K562 (cell line): ENCODE measurements at regions not wholly inside any gene's neighbourhood (a gene's known extent, or its start where the extent isn't known, plus 50 kb on each side); places are given as distances from the start of the nearest gene placed in this dataset.
A peak's percentile ranks its signal among the peaks of the same experiment; 100 is the strongest.

Source experiments
- ATAC-seq: fragments of 200-7000 bp; cut with Tn5 transposase; 3 replicates; pipeline ENCODE4 v1.9.1; 2020; ENCODE audit warnings: moderate library complexity
- BruUV-seq: library from RNA; stranded (reverse); fragments of 400-500 nt; replicated peaks from 2 replicates; lab custom pipeline; 2021; lab: Mats Ljungman, UMichigan
- CTCF ChIA-PET: fragments of 300-600 bp; formaldehyde crosslinking; extraction: SDS; loops from one replicate; lab custom pipeline; 2021; ENCODE audit warnings: low intra/inter-chr PET ratio; lab: Yijun Ruan, JAX
- POLR2A ChIA-PET: fragments of 300-600, 350-650 bp; sonication (Branson Sonifier 250); formaldehyde crosslinking; extraction: SDS; loops from one replicate; lab custom pipeline; 2021; ENCODE audit warnings: antibody characterized with exemption, inconsistent platforms; lab: Yijun Ruan, JAX
- DNase-seq, 4 experiments: peaks; one replicate each; pipeline versions ENCODE4 v3.0.0 to v3.0.0-alpha.2; 2011 to 2018; ENCODE audit warnings: low spot score in 3 of 4, mixed read lengths in 3 of 4; ENCODE audit errors: extremely low read depth in 1 of 4
- FAIRE-seq: peaks from 2 replicates; lab custom pipeline; 2011; peaks lifted over from hg19 to GRCh38; lab: Jason Lieb, UNC
- H2AFZ ChIP-seq: 2 replicates; pipeline ENCODE4 v1.6.0; 2011; ENCODE audit warnings: low read depth, low read length, control low read depth, inconsistent platforms
- H3K27ac ChIP-seq: fragments of 200-600 bp; 3 replicates; pipeline ENCODE4 v1.8.0; 2011; ENCODE audit warnings: low read depth, mild to moderate bottlenecking, control low read depth, inconsistent platforms, low read length, moderate library complexity, mixed read lengths; ENCODE audit errors: extremely low read depth
- H3K27me3 ChIP-seq, 2 experiments: fragments of 300-600 bp in 1 of 2; 2 replicates in 1 of 2; 3 replicates in 1 of 2; pipeline versions ENCODE4 v1.6.0 to v1.8.0; 2011; ENCODE audit warnings: inconsistent platforms in 2 of 2, low read length in 2 of 2, mild to moderate bottlenecking in 1 of 2, mixed read lengths in 1 of 2, moderate library complexity in 1 of 2; ENCODE audit not compliant: control insufficient read depth in 2 of 2, insufficient read depth in 2 of 2
- H3K36me3 ChIP-seq: fragments of 300-600 bp; 3 replicates; pipeline ENCODE4 v1.8.0; 2011; ENCODE audit warnings: mild to moderate bottlenecking, low read length, inconsistent platforms; ENCODE audit not compliant: control insufficient read depth, insufficient read depth
- H3K4me1 ChIP-seq, 2 experiments: fragments of 200-600 bp in 1 of 2; replicated peaks in 1 of 2; 2 replicates in 1 of 2; 3 replicates in 1 of 2; pipeline versions ENCODE4 v1.5.1 to v1.8.0; 2011; ENCODE audit warnings: inconsistent platforms in 2 of 2, low read length in 2 of 2, mild to moderate bottlenecking in 1 of 2, mixed read lengths in 1 of 2, moderate library complexity in 1 of 2; ENCODE audit not compliant: control insufficient read depth in 2 of 2, insufficient read depth in 2 of 2
- H3K4me2 ChIP-seq: 2 replicates; pipeline ENCODE4 v1.6.1; 2011; ENCODE audit warnings: low read length, control low read depth, inconsistent platforms, mixed read lengths; ENCODE audit not compliant: insufficient read depth
- H3K4me3 ChIP-seq: fragments of 200-600 bp; sonication (generic), shearing (Covaris generic); 2 replicates; pipeline ENCODE4 v1.5.1; 2016; ENCODE audit warnings: control low read depth, inconsistent platforms
- H3K79me2 ChIP-seq: fragments of 200-600 bp; 3 replicates; pipeline ENCODE4 v1.8.0; 2011; ENCODE audit warnings: low read length, inconsistent platforms; ENCODE audit not compliant: control insufficient read depth, insufficient read depth
- H3K9ac ChIP-seq, 2 experiments: 2 replicates each; pipeline versions ENCODE4 v1.6.0 to v1.6.1; 2011; ENCODE audit warnings: low read depth in 2 of 2, low read length in 2 of 2, control low read depth in 1 of 2, inconsistent platforms in 1 of 2, mild to moderate bottlenecking in 1 of 2, mixed read lengths in 1 of 2; ENCODE audit not compliant: insufficient read depth in 1 of 2
- H3K9me1 ChIP-seq: one replicate; pipeline ENCODE4 v1.6.0; 2011; ENCODE audit warnings: inconsistent platforms, mild to moderate bottlenecking, low read length, moderate library complexity; ENCODE audit not compliant: control insufficient read depth, insufficient read depth
- H3K9me3 ChIP-seq: replicated peaks from 2 replicates; pipeline ENCODE4 v1.5.1; 2011; ENCODE audit warnings: low read depth, low read length, inconsistent platforms; ENCODE audit not compliant: control insufficient read depth, insufficient read depth
- H4K20me1 ChIP-seq: replicated peaks from 2 replicates; pipeline ENCODE4 v1.6.1; 2011; ENCODE audit warnings: low read length, inconsistent platforms, mixed read lengths; ENCODE audit not compliant: control insufficient read depth, insufficient read depth
- KLF1 ChIP-seq: fragments of 450-650 bp; IDR thresholded peaks from 2 replicates; pipeline ENCODE4 v1.6.1; 2016; ENCODE audit warnings: missing genetic modification characterization, missing compliant biosample characterization
- NFIC ChIP-seq: fragments of 450-650 bp; IDR thresholded peaks from 2 replicates; pipeline ENCODE4 v1.6.1; 2017; ENCODE audit warnings: mild to moderate bottlenecking, inconsistent platforms
- NFIX ChIP-seq: fragments of 250-450 bp; sonication (Bioruptor Pico); IDR thresholded peaks from 2 replicates; pipeline ENCODE4 v1.4.0; 2020; ENCODE audit warnings: low read depth, mild to moderate bottlenecking, moderate library complexity
- PHF21A ChIP-seq: fragments of 450-650 bp; IDR thresholded peaks from 2 replicates; pipeline ENCODE4 v1.6.1; 2017; ENCODE audit warnings: low read depth, borderline replicate concordance
- RNF219 ChIP-seq: fragments of 250-450 bp; sonication (Bioruptor Pico); IDR thresholded peaks from 2 replicates; pipeline ENCODE4 v1.5.0; 2022; ENCODE audit warnings: mild to moderate bottlenecking
- SREBF2 ChIP-seq: sonication (generic); formaldehyde crosslinking; IDR thresholded peaks from 2 replicates; pipeline ENCODE4 v1.4.0; 2020; ENCODE audit warnings: mild to moderate bottlenecking, missing genetic modification reagents
- ZNF12 ChIP-seq: sonication (generic); formaldehyde crosslinking; IDR thresholded peaks from 2 replicates; pipeline ENCODE4 v1.4.0; 2020; ENCODE audit warnings: mild to moderate bottlenecking, missing genetic modification reagents
- WGBS: fragments of 100-300 bp; shearing (Covaris generic); methylation state at CpG from one replicate; pipeline ENCODE4 v1.1.6; 2016; ENCODE audit warnings: low coverage, mixed read lengths; ENCODE audit not compliant: insufficient coverage; ENCODE audit errors: missing lambda C conversion rate; 5-methylcytosine and 5-hydroxymethylcytosine counted together
- in situ Hi-C: fragments of 300-500 bp; cut with MboI; formaldehyde crosslinking; loops from 4 replicates; pipeline ENCODE4 v1.15.0; 2018; ENCODE audit warnings: inconsistent platforms, mixed read lengths
- intact Hi-C: fragments of 100-400 bp; cut with micrococcal nuclease; formaldehyde crosslinking; loops from 2 replicates; pipeline ENCODE4 v1.14.2; 2022
- TF ChIP-seq, protein P1 (sequence below): sonication (generic); formaldehyde crosslinking; IDR thresholded peaks from 2 replicates; pipeline ENCODE4 v1.8.0; 2022; ENCODE audit warnings: mild to moderate bottlenecking, missing genetic modification reagents

DNA sequence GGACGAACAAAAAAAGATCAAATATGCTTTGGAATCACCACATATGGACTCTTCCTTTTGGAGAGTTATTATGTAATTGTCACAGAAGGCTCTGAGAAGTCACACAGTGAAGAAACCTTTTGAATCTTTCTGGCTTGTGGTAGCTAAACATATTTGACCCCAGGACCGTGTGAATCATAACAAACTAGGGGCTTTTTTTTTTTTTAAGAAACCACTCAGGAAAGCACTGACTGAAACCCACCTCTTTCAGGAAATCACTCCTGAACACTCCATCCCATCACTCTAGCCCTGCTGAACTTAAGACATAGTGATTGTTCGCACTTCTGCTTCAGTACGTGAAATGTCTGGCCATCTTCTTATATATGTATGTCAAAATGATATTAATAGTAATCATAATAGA, 495.9 kb upstream of the ARID1B start:
- Histone ChIP-seq H4K20me1 (no peaks in the 10 kb centered on the region), H3K9ac (no peak overlapping the region), H3K4me1 (no peaks in the 10 kb centered on the region), H3K4me2 (no peak overlapping the region), H3K79me2 (no peaks in the 10 kb centered on the region), H3K9me1 (no peaks in the 10 kb centered on the region), H3K9me3 (no peaks in the 10 kb centered on the region), H3K4me3 (no peak overlapping the region), H3K36me3 (no peaks in the 10 kb centered on the region), H2AFZ (no peak overlapping the region), H3K27me3 (no peaks in the 10 kb centered on the region), H3K27ac (no peak overlapping the region)
- DNase-seq, result no peak
- no peak for ATAC-seq
- FAIRE-seq, result no peak
- POLR2A ChIA-PET, result no interaction called here
- in situ Hi-C loops (no loop called here), intact Hi-C loops (no loop called here)
- BruUV-seq, result no TSS peak
- CTCF ChIA-PET, result interaction anchor here (0.6 kb wide), 1 partner anchor 33 kb away, joined by 4 read pairs; no protein-coding TSS in a partner anchor
- TF ChIP-seq ZNF12 (no peak), SREBF2 (CRISPR knock-in tag) (no peak), PHF21A (no peak), RNF219 (CRISPR knock-in tag) (no peak), KLF1 (tag) (no peak)
- 2% methylated on average over 4 of the region's 4 CpGs for WGBS

GRCh38 chr6:156280065-156280464, 497.1 kb upstream of the ARID1B start:
- WGBS, result 1% methylated on average over 4 of the region's 4 CpGs
- BruUV-seq, result no TSS peak

More at GRCh38 chr6:156280065-156280464, 497.1 kb upstream of the ARID1B start:
- TF ChIP-seq NFIX (CRISPR knock-in tag), result peak; percentile 27; the same call in 1 of the 2 replicates
- peak; percentile 66 for TF ChIP-seq NFIC
- TF ChIP-seq, protein P1, sequence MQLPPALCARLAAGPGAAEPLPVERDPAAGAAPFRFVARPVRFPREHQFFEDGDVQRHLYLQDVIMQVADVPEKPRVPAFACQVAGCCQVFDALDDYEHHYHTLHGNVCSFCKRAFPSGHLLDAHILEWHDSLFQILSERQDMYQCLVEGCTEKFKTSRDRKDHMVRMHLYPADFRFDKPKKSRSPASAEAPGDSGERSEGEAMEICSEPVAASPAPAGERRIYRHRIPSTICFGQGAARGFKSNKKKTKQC (CRISPR knock-in tag), result no peak
- Histone ChIP-seq H3K27me3 (no peaks in the 10 kb centered on the region), H3K4me1 (no peaks in the 10 kb centered on the region), H4K20me1 (no peaks in the 10 kb centered on the region), H3K9ac (no peak overlapping the region), H3K4me2 (no peak overlapping the region), H2AFZ (no peak overlapping the region), H3K79me2 (no peaks in the 10 kb centered on the region), H3K9me1 (no peaks in the 10 kb centered on the region), H3K27ac (no peak overlapping the region), H3K9me3 (no peaks in the 10 kb centered on the region), H3K36me3 (no peaks in the 10 kb centered on the region), H3K4me3 (no peak overlapping the region)
- in situ Hi-C loops, result no loop called here
- ATAC-seq, result no peak
- intact Hi-C loops, result no loop called here
- ChIA-PET POLR2A (no interaction called here), CTCF (no interaction called here)
- DNase-seq, result no peak
- FAIRE-seq, result no peak
